ENCODE measurements at regions not wholly inside any gene's neighbourhood (a gene's known extent, or its start where the extent isn't known, plus 50 kb on each side); places are given as distances from the start of the nearest gene placed in this dataset.

- TF ChIP-seq CTCF (IDR thresholded peaks at IDR 0.05): no peak
- no peak for TF ChIP-seq POLR2AphosphoS5 (IDR thresholded peaks at IDR 0.05)
These were observed 655.5 kb upstream of the DEFB115 start for GRCh38 chr20:30601974-30602373.
